AG09319 (cell line): ENCODE measurements at regions not wholly inside any gene's neighbourhood (a gene's known extent, or its start where the extent isn't known, plus 50 kb on each side); places are given as distances from the start of the nearest gene placed in this dataset.

Experiments used
- DNase-seq: peaks from one replicate; pipeline ENCODE4 v3.0.0-alpha.2; 2010; ENCODE audit warnings: low read depth; ENCODE audit errors: extremely low read depth
- CTCF ChIP-seq: IDR thresholded peaks from 2 replicates; pipeline ENCODE4 v1.5.1; 2011; ENCODE audit warnings: low read depth, mild to moderate bottlenecking, inconsistent platforms, low read length, moderate library complexity

- TF ChIP-seq CTCF, result no peak
- no peak for DNase-seq
Measured at GRCh38 chr3:150055332-150055731, 84.6 kb upstream of the PFN2 start.

GRCh38 chr3:150054635-150055034 lies 83.9 kb upstream of the PFN2 start:
- DNase-seq, result no peak
- no peak for TF ChIP-seq CTCF

- DNase-seq, result no peak
- no peak for TF ChIP-seq CTCF
Measured at GRCh38 chr3:150050510-150050909, 79.8 kb upstream of the PFN2 start.

- no peak for TF ChIP-seq CTCF
- DNase-seq, result no peak
Measured at GRCh38 chr3:150049317-150049716, 78.6 kb upstream of the PFN2 start.

- no peak for DNase-seq
- no peak for TF ChIP-seq CTCF
Measured at GRCh38 chr3:150041877-150042276, 71.2 kb upstream of the PFN2 start.

GRCh38 chr3:150040097-150040496 lies 69.4 kb upstream of the PFN2 start:
- no peak for DNase-seq
- TF ChIP-seq CTCF, result no peak

- DNase-seq, result no peak
- TF ChIP-seq CTCF, result no peak
Measured at GRCh38 chr3:150038830-150039229, 68.1 kb upstream of the PFN2 start.
